IPS-20b (cell line): ENCODE measurements at regions not wholly inside any gene's neighbourhood (a gene's known extent, or its start where the extent isn't known, plus 50 kb on each side); places are given as distances from the start of the nearest gene placed in this dataset.
"Not testable (repeated sequence)": the region's sequence is repeated elsewhere in the genome, so short reads cannot be mapped to it uniquely, and the experiment has no call there.

Experiments used
- H3K27ac ChIP-seq: one replicate; pipeline ENCODE4 v1.5.1; 2013; ENCODE audit warnings: low read length
- H3K27me3 ChIP-seq: 2 replicates; pipeline ENCODE4 v1.6.1; 2013; ENCODE audit warnings: mild to moderate bottlenecking, low read length, inconsistent platforms; ENCODE audit not compliant: insufficient read depth
- H3K36me3 ChIP-seq: 2 replicates; pipeline ENCODE4 v1.6.1; 2013; ENCODE audit warnings: low read depth, mild to moderate bottlenecking, inconsistent platforms, low read length, moderate library complexity; ENCODE audit not compliant: insufficient read depth
- H3K4me1 ChIP-seq: 2 replicates; pipeline ENCODE4 v1.6.1; 2013; ENCODE audit warnings: mild to moderate bottlenecking, control low read depth, inconsistent platforms, low read length, moderate library complexity; ENCODE audit not compliant: insufficient read depth
- H3K4me3 ChIP-seq: 2 replicates; pipeline ENCODE4 v1.5.1; 2013; ENCODE audit warnings: mild to moderate bottlenecking, low read length, inconsistent platforms
- H3K9ac ChIP-seq: 2 replicates; pipeline ENCODE4 v1.6.1; 2013; ENCODE audit warnings: low read depth, mild to moderate bottlenecking, inconsistent platforms, low read length, moderate library complexity
- H3K9me3 ChIP-seq: 2 replicates; pipeline ENCODE4 v1.6.1; 2013; ENCODE audit warnings: mild to moderate bottlenecking, low read depth, low read length, inconsistent platforms; ENCODE audit not compliant: insufficient read depth

GRCh38 chr11:21794306-21794705 lies 398.6 kb upstream of the ANO5 start:
- Histone ChIP-seq H3K4me3 (no peak overlapping the region), H3K9me3 (no peaks in the 10 kb centered on the region), H3K27me3 (no peaks in the 10 kb centered on the region), H3K9ac (no peak overlapping the region), H3K27ac (no peak overlapping the region), H3K36me3 (no peaks in the 10 kb centered on the region), H3K4me1 (no peaks in the 10 kb centered on the region)

GRCh38 chr11:21798216-21798615 lies 394.7 kb upstream of the ANO5 start:
- Histone ChIP-seq H3K9ac (no peak overlapping the region), H3K36me3 (no peaks in the 10 kb centered on the region), H3K9me3 (no peaks in the 10 kb centered on the region; the same call in 1 of the 2 replicates), H3K4me1 (no peaks in the 10 kb centered on the region), H3K27ac (no peak overlapping the region), H3K4me3 (no peak overlapping the region), H3K27me3 (no peaks in the 10 kb centered on the region)

GRCh38 chr11:21804523-21804922 lies 388.4 kb upstream of the ANO5 start:
- H3K4me1 ChIP-seq, H3K27ac ChIP-seq, H3K9ac ChIP-seq, H3K9me3 ChIP-seq, H3K36me3 ChIP-seq, H3K4me3 ChIP-seq, H3K27me3 ChIP-seq: not testable (repeated sequence)

- Histone ChIP-seq H3K36me3 (no peaks in the 10 kb centered on the region), H3K27ac (no peak overlapping the region), H3K27me3 (no peaks in the 10 kb centered on the region), H3K9ac (no peak overlapping the region), H3K4me3 (no peak overlapping the region), H3K9me3 (peaks cover 4% of the 10 kb centered on the region), H3K4me1 (no peaks in the 10 kb centered on the region)
These were observed 386.4 kb upstream of the ANO5 start for GRCh38 chr11:21806508-21806907.

GRCh38 chr11:21806947-21807346 lies 385.9 kb upstream of the ANO5 start:
- Histone ChIP-seq H3K27ac (no peak overlapping the region), H3K27me3 (no peaks in the 10 kb centered on the region), H3K4me3 (no peak overlapping the region), H3K4me1 (no peaks in the 10 kb centered on the region), H3K9ac (no peak overlapping the region), H3K9me3 (peaks cover 4% of the 10 kb centered on the region), H3K36me3 (no peaks in the 10 kb centered on the region)

- Histone ChIP-seq H3K4me1 (no peaks in the 10 kb centered on the region), H3K27me3 (no peaks in the 10 kb centered on the region), H3K36me3 (no peaks in the 10 kb centered on the region), H3K9me3 (peaks cover 4% of the 10 kb centered on the region), H3K27ac (no peak overlapping the region), H3K9ac (no peak overlapping the region), H3K4me3 (no peak overlapping the region)
These were observed 385.5 kb upstream of the ANO5 start for GRCh38 chr11:21807350-21807749.

GRCh38 chr11:21810650-21811049 lies 382.2 kb upstream of the ANO5 start:
- Histone ChIP-seq H3K4me1 (no peaks in the 10 kb centered on the region), H3K36me3 (no peaks in the 10 kb centered on the region), H3K27me3 (no peaks in the 10 kb centered on the region), H3K9me3 (no peaks in the 10 kb centered on the region), H3K4me3 (no peak overlapping the region), H3K9ac (no peak overlapping the region), H3K27ac (no peak overlapping the region)

GRCh38 chr11:21811572-21811971 lies 381.3 kb upstream of the ANO5 start:
- Histone ChIP-seq H3K4me3 (no peak overlapping the region), H3K27me3 (no peaks in the 10 kb centered on the region), H3K4me1 (no peaks in the 10 kb centered on the region), H3K9ac (no peak overlapping the region), H3K27ac (no peak overlapping the region), H3K36me3 (no peaks in the 10 kb centered on the region), H3K9me3 (no peaks in the 10 kb centered on the region)

GRCh38 chr11:21814169-21814568 lies 378.7 kb upstream of the ANO5 start:
- no peak overlapping the region for H3K9ac ChIP-seq
- no peaks in the 10 kb centered on the region for H3K4me1 ChIP-seq
- no peak overlapping the region for H3K4me3 ChIP-seq

GRCh38 chr11:21817696-21818095 lies 375.2 kb upstream of the ANO5 start:
- H3K27ac ChIP-seq: no peak overlapping the region
- no peak overlapping the region for H3K4me3 ChIP-seq
- H3K36me3 ChIP-seq: no peaks in the 10 kb centered on the region
- H3K9me3 ChIP-seq: no peaks in the 10 kb centered on the region
- H3K4me1 ChIP-seq: no peaks in the 10 kb centered on the region
- no peaks in the 10 kb centered on the region for H3K27me3 ChIP-seq
- no peak overlapping the region for H3K9ac ChIP-seq

More at GRCh38 chr11:21814169-21814568, 378.7 kb upstream of the ANO5 start:
- Histone ChIP-seq H3K27ac (no peak overlapping the region), H3K27me3 (no peaks in the 10 kb centered on the region), H3K36me3 (no peaks in the 10 kb centered on the region), H3K9me3 (no peaks in the 10 kb centered on the region)

GRCh38 chr11:21820176-21820575 lies 372.7 kb upstream of the ANO5 start:
- Histone ChIP-seq H3K4me3 (no peak overlapping the region), H3K27ac (no peak overlapping the region), H3K9me3 (no peaks in the 10 kb centered on the region), H3K9ac (no peak overlapping the region), H3K4me1 (no peaks in the 10 kb centered on the region), H3K27me3 (no peaks in the 10 kb centered on the region), H3K36me3 (no peaks in the 10 kb centered on the region)

GRCh38 chr11:21825127-21825526 lies 367.8 kb upstream of the ANO5 start:
- H3K9me3 ChIP-seq: no peaks in the 10 kb centered on the region
- no peaks in the 10 kb centered on the region for H3K36me3 ChIP-seq
- no peaks in the 10 kb centered on the region for H3K4me1 ChIP-seq
- H3K9ac ChIP-seq: no peak overlapping the region
- no peaks in the 10 kb centered on the region for H3K27me3 ChIP-seq
- no peak overlapping the region for H3K4me3 ChIP-seq
- H3K27ac ChIP-seq: no peak overlapping the region

- no peak overlapping the region for H3K27ac ChIP-seq
- H3K27me3 ChIP-seq: no peaks in the 10 kb centered on the region
- H3K36me3 ChIP-seq: no peaks in the 10 kb centered on the region
- no peaks in the 10 kb centered on the region for H3K9me3 ChIP-seq
- no peaks in the 10 kb centered on the region for H3K4me1 ChIP-seq
- H3K4me3 ChIP-seq: no peak overlapping the region
- no peak overlapping the region for H3K9ac ChIP-seq
These were observed 354.5 kb upstream of the ANO5 start for GRCh38 chr11:21838427-21838826.
